Adrenal gland (tissue), 5 donors: ENCODE measurements at regions not wholly inside any gene's neighbourhood (a gene's known extent, or its start where the extent isn't known, plus 50 kb on each side); places are given as distances from the start of the nearest gene placed in this dataset.

Experiments
- CTCF ChIP-seq, 6 experiments: fragments of 450-650 bp in 4 of 6; fragments of 200-600 bp in 2 of 6; sonication (generic) in 1 of 6; IDR thresholded peaks; 1 replicate in 5 of 6; 2 replicates in 1 of 6; pipeline versions ENCODE4 v1.5.1 to v1.8.0; 2016 to 2021; ENCODE audit warnings: antibody characterized with exemption in 6 of 6, mild to moderate bottlenecking in 2 of 6, moderate library complexity in 1 of 6
- POLR2A ChIP-seq, 2 donors: fragments of 450-650 bp; IDR thresholded peaks; one replicate each; pipeline ENCODE4 v1.6.1; 2017; ENCODE audit warnings: antibody characterized with exemption in 2 of 2, mild to moderate bottlenecking in 2 of 2, moderate library complexity in 1 of 2
- donor health status: DM: no; HTN: no; CAD: no.

GRCh38 chr3:70120357-70120966 lies 120.9 kb downstream of the SAMMSON start:
- TF ChIP-seq CTCF (IDR thresholded peaks at IDR 0.05) (peak; percentile 28 to 49 (median 47)), POLR2A (IDR thresholded peaks at IDR 0.05) (no peak)
